ENCODE measurements at regions not wholly inside any gene's neighbourhood (a gene's known extent, or its start where the extent isn't known, plus 50 kb on each side); places are given as distances from the start of the nearest gene placed in this dataset.

DNA sequence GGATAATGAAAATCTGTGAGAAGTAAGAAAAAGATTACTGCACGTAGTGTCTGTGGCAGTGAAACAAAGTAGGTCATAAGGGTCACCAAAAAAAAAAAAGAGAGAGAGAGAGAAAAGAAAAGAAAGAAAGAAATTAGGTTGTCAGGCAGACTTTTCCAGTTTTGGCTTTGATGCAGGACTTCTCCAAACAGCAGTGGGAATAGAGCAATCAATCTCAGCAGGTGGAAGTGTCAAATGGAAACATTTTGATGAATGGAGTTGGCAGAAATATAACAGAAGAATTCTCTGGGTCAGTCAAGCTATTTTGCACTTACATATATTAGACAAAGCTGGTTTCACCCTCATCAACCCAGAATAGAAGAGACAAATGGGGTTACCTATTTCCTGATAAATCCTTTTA is 745.8 kb downstream of the SLC6A15 start:
- WGBS, result 16% methylated on average over 1 of the region's 1 CpG
- no peaks in the 10 kb centered on the region for H3K9me3 ChIP-seq (ENCODE audit: control insufficient read depth in 4 of 4, low read length in 3 of 4)
- H3K27ac ChIP-seq (ENCODE audit: low read depth in 1 of 2, low read length in 2 of 2), result no peak overlapping the region
- TF ChIP-seq, protein P1, sequence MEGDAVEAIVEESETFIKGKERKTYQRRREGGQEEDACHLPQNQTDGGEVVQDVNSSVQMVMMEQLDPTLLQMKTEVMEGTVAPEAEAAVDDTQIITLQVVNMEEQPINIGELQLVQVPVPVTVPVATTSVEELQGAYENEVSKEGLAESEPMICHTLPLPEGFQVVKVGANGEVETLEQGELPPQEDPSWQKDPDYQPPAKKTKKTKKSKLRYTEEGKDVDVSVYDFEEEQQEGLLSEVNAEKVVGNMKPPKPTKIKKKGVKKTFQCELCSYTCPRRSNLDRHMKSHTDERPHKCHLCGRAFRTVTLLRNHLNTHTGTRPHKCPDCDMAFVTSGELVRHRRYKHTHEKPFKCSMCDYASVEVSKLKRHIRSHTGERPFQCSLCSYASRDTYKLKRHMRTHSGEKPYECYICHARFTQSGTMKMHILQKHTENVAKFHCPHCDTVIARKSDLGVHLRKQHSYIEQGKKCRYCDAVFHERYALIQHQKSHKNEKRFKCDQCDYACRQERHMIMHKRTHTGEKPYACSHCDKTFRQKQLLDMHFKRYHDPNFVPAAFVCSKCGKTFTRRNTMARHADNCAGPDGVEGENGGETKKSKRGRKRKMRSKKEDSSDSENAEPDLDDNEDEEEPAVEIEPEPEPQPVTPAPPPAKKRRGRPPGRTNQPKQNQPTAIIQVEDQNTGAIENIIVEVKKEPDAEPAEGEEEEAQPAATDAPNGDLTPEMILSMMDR (IDR thresholded peaks at IDR 0.05; ENCODE audit: low read depth, low read length, missing input control), result no peak
- TF ChIP-seq, protein P2, sequence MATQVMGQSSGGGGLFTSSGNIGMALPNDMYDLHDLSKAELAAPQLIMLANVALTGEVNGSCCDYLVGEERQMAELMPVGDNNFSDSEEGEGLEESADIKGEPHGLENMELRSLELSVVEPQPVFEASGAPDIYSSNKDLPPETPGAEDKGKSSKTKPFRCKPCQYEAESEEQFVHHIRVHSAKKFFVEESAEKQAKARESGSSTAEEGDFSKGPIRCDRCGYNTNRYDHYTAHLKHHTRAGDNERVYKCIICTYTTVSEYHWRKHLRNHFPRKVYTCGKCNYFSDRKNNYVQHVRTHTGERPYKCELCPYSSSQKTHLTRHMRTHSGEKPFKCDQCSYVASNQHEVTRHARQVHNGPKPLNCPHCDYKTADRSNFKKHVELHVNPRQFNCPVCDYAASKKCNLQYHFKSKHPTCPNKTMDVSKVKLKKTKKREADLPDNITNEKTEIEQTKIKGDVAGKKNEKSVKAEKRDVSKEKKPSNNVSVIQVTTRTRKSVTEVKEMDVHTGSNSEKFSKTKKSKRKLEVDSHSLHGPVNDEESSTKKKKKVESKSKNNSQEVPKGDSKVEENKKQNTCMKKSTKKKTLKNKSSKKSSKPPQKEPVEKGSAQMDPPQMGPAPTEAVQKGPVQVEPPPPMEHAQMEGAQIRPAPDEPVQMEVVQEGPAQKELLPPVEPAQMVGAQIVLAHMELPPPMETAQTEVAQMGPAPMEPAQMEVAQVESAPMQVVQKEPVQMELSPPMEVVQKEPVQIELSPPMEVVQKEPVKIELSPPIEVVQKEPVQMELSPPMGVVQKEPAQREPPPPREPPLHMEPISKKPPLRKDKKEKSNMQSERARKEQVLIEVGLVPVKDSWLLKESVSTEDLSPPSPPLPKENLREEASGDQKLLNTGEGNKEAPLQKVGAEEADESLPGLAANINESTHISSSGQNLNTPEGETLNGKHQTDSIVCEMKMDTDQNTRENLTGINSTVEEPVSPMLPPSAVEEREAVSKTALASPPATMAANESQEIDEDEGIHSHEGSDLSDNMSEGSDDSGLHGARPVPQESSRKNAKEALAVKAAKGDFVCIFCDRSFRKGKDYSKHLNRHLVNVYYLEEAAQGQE (IDR thresholded peaks at IDR 0.05), result no peak
- no peak for TF ChIP-seq NR2F2 (IDR thresholded peaks at IDR 0.05)
- no peak for TF ChIP-seq EGR1 (IDR thresholded peaks at IDR 0.05; ENCODE audit: low read depth in 2 of 2)
- no peak for TF ChIP-seq GABPA (IDR thresholded peaks at IDR 0.05 in 1 of 2, conservative IDR thresholded peaks at IDR 0.05 in 1 of 2)
- no peak for TF ChIP-seq HNF4A (conservative IDR thresholded peaks at IDR 0.05)
- TF ChIP-seq, protein P3, sequence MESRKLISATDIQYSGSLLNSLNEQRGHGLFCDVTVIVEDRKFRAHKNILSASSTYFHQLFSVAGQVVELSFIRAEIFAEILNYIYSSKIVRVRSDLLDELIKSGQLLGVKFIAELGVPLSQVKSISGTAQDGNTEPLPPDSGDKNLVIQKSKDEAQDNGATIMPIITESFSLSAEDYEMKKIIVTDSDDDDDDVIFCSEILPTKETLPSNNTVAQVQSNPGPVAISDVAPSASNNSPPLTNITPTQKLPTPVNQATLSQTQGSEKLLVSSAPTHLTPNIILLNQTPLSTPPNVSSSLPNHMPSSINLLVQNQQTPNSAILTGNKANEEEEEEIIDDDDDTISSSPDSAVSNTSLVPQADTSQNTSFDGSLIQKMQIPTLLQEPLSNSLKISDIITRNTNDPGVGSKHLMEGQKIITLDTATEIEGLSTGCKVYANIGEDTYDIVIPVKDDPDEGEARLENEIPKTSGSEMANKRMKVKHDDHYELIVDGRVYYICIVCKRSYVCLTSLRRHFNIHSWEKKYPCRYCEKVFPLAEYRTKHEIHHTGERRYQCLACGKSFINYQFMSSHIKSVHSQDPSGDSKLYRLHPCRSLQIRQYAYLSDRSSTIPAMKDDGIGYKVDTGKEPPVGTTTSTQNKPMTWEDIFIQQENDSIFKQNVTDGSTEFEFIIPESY (IDR thresholded peaks at IDR 0.05), result no peak
- no peak for TF ChIP-seq ATF3 (IDR thresholded peaks at IDR 0.05)
- TF ChIP-seq SP1 (IDR thresholded peaks at IDR 0.05), result no peak
- TF ChIP-seq YY1 (IDR thresholded peaks at IDR 0.05), result no peak
- no peak for TF ChIP-seq HNF4G (IDR thresholded peaks at IDR 0.05)
- TF ChIP-seq RXRA (IDR thresholded peaks at IDR 0.05), result no peak
- TF ChIP-seq, protein P4, sequence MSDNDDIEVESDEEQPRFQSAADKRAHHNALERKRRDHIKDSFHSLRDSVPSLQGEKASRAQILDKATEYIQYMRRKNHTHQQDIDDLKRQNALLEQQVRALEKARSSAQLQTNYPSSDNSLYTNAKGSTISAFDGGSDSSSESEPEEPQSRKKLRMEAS (IDR thresholded peaks at IDR 0.05), result no peak
- TF ChIP-seq FOXA2 (IDR thresholded peaks at IDR 0.05), result no peak
- no peak for DNase-seq (ENCODE audit: low spot score)
- H3K36me3 ChIP-seq (ENCODE audit: control insufficient read depth in 4 of 4, insufficient read depth in 3 of 4, low read depth in 1 of 4, low read length in 3 of 4), result no peaks in the 10 kb centered on the region
- H3K27me3 ChIP-seq (ENCODE audit: control insufficient read depth in 4 of 4, insufficient read depth in 4 of 4, low read length in 3 of 4), result no peaks in the 10 kb centered on the region
- H3K4me3 ChIP-seq (ENCODE audit: low read depth in 1 of 3, low read length in 3 of 3), result no peak overlapping the region
- no peak overlapping the region for H3K9ac ChIP-seq (ENCODE audit: low read depth in 1 of 2, low read length in 2 of 2)
- H3K4me1 ChIP-seq (ENCODE audit: control insufficient read depth in 4 of 4, insufficient read depth in 4 of 4, low read length in 3 of 4), result no peaks in the 10 kb centered on the region

DNA sequence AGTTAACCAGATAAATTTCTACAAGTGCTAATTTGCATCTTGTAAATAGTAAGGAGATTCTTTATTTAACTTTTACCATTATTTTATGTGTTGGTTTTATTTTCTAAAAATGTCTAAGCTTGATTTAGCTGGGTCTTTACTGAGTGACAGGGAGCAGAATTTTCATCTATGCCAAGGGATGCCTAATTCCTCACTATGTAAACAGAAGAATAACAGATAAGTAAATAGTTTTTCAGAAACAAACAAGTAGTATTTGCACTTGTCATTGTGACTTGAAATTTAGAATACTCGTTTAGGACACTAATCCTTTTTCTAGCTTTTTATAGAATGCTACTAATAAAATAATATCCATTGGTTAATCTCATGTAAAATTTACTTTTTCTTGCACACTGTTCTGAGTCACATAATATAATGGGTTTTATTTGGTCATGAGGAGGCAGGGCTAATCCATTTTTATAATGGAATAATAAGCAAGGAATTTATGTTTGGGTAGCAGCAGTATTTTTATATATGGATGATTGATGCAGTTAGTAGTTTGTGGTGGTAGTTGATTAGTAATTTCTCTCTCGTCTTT is 746.5 kb downstream of the SLC6A15 start:
- no peak overlapping the region for H3K27ac ChIP-seq (ENCODE audit: low read depth in 1 of 2, low read length in 2 of 2)
- 40% methylated on average over 2 of the region's 2 CpGs for WGBS
- H3K36me3 ChIP-seq (ENCODE audit: control insufficient read depth in 4 of 4, insufficient read depth in 3 of 4, low read depth in 1 of 4, low read length in 3 of 4), result no peaks in the 10 kb centered on the region
- TF ChIP-seq, protein P3 (IDR thresholded peaks at IDR 0.05), result no peak
- TF ChIP-seq, protein P4 (IDR thresholded peaks at IDR 0.05), result no peak
- TF ChIP-seq ATF3 (IDR thresholded peaks at IDR 0.05), result no peak
- no peak for TF ChIP-seq GABPA (IDR thresholded peaks at IDR 0.05 in 1 of 2, conservative IDR thresholded peaks at IDR 0.05 in 1 of 2)
- no peak overlapping the region for H3K9ac ChIP-seq (ENCODE audit: low read depth in 1 of 2, low read length in 2 of 2)
- H3K9me3 ChIP-seq (ENCODE audit: control insufficient read depth in 4 of 4, low read length in 3 of 4), result no peaks in the 10 kb centered on the region
- no peak for DNase-seq (ENCODE audit: low spot score)
- H3K4me3 ChIP-seq (ENCODE audit: low read depth in 1 of 3, low read length in 3 of 3), result no peak overlapping the region
- no peaks in the 10 kb centered on the region for H3K4me1 ChIP-seq (ENCODE audit: control insufficient read depth in 4 of 4, insufficient read depth in 4 of 4, low read length in 3 of 4)
- H3K27me3 ChIP-seq (ENCODE audit: control insufficient read depth in 4 of 4, insufficient read depth in 4 of 4, low read length in 3 of 4), result no peaks in the 10 kb centered on the region
